ENCODE measurements at regions not wholly inside any gene's neighbourhood (a gene's known extent, or its start where the extent isn't known, plus 50 kb on each side); places are given as distances from the start of the nearest gene placed in this dataset.

DNA sequence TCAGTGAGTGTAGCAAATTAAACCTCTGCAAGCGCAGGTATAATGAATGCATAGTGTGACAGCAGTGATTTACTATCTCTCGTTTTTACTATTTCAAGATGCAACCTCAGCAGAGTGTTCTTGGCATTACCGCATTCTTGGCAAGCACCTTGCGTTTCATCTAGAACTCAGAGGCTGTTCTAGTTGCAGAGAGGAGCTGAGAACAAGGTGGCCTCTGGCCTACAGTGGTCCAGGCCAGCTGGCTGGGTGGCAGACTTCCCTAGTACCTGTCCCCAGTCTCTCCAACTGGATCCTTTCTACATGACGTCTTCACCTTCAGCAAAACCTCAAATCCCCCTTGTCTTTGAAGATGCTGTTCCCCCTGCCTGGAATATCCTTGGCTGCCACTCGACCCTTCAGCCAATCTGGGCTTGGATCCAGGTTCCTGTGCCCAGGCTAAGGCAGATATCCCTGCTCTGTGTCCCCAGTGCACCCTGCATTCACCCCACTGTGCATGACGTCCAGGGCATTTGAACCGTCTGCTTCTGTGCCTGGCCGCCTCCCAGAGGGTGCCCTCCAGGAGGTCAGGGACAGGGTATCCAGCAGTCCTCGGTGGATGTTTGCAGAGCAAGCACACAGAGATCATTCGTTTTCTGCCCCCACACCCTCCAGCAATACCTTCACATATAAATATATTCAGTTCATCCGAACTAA lies 120.4 kb upstream of the CPEB4 start (continued):
- TF ChIP-seq, protein P1, sequence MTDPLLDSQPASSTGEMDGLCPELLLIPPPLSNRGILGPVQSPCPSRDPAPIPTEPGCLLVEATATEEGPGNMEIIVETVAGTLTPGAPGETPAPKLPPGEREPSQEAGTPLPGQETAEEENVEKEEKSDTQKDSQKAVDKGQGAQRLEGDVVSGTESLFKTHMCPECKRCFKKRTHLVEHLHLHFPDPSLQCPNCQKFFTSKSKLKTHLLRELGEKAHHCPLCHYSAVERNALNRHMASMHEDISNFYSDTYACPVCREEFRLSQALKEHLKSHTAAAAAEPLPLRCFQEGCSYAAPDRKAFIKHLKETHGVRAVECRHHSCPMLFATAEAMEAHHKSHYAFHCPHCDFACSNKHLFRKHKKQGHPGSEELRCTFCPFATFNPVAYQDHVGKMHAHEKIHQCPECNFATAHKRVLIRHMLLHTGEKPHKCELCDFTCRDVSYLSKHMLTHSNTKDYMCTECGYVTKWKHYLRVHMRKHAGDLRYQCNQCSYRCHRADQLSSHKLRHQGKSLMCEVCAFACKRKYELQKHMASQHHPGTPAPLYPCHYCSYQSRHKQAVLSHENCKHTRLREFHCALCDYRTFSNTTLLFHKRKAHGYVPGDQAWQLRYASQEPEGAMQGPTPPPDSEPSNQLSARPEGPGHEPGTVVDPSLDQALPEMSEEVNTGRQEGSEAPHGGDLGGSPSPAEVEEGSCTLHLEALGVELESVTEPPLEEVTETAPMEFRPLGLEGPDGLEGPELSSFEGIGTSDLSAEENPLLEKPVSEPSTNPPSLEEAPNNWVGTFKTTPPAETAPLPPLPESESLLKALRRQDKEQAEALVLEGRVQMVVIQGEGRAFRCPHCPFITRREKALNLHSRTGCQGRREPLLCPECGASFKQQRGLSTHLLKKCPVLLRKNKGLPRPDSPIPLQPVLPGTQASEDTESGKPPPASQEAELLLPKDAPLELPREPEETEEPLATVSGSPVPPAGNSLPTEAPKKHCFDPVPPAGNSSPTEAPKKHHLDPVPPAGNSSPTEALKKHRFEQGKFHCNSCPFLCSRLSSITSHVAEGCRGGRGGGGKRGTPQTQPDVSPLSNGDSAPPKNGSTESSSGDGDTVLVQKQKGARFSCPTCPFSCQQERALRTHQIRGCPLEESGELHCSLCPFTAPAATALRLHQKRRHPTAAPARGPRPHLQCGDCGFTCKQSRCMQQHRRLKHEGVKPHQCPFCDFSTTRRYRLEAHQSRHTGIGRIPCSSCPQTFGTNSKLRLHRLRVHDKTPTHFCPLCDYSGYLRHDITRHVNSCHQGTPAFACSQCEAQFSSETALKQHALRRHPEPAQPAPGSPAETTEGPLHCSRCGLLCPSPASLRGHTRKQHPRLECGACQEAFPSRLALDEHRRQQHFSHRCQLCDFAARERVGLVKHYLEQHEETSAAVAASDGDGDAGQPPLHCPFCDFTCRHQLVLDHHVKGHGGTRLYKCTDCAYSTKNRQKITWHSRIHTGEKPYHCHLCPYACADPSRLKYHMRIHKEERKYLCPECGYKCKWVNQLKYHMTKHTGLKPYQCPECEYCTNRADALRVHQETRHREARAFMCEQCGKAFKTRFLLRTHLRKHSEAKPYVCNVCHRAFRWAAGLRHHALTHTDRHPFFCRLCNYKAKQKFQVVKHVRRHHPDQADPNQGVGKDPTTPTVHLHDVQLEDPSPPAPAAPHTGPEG (CRISPR knock-in tag; IDR thresholded peaks at IDR 0.05), result no peak
- TF ChIP-seq ZNF207 (IDR thresholded peaks at IDR 0.05; ENCODE audit: borderline replicate concordance) (no peak), ZC3H13 (CRISPR knock-in tag; IDR thresholded peaks at IDR 0.05) (no peak), EEA1 (CRISPR knock-in tag; IDR thresholded peaks at IDR 0.05; ENCODE audit: borderline replicate concordance) (no peak), HMG20B (CRISPR knock-in tag; conservative IDR thresholded peaks at IDR 0.05) (no peak), POLR2G (IDR thresholded peaks at IDR 0.05; ENCODE audit: low read depth, low read length) (no peak), GPN1 (CRISPR knock-in tag; IDR thresholded peaks at IDR 0.05; ENCODE audit: borderline replicate concordance) (no peak), YEATS4 (CRISPR knock-in tag; IDR thresholded peaks at IDR 0.05; ENCODE audit: borderline replicate concordance) (no peak), NR2F2 (IDR thresholded peaks at IDR 0.05; ENCODE audit: borderline replicate concordance, low read depth) (0 out of 2 replicates have a peak, but pooled peaks have one; percentile 20), SNAPC2 (CRISPR knock-in tag; IDR thresholded peaks at IDR 0.05) (no peak)
- TF ChIP-seq, protein P2, sequence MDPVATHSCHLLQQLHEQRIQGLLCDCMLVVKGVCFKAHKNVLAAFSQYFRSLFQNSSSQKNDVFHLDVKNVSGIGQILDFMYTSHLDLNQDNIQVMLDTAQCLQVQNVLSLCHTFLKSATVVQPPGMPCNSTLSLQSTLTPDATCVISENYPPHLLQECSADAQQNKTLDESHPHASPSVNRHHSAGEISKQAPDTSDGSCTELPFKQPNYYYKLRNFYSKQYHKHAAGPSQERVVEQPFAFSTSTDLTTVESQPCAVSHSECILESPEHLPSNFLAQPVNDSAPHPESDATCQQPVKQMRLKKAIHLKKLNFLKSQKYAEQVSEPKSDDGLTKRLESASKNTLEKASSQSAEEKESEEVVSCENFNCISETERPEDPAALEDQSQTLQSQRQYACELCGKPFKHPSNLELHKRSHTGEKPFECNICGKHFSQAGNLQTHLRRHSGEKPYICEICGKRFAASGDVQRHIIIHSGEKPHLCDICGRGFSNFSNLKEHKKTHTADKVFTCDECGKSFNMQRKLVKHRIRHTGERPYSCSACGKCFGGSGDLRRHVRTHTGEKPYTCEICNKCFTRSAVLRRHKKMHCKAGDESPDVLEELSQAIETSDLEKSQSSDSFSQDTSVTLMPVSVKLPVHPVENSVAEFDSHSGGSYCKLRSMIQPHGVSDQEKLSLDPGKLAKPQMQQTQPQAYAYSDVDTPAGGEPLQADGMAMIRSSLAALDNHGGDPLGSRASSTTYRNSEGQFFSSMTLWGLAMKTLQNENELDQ (CRISPR knock-in tag; IDR thresholded peaks at IDR 0.05; ENCODE audit: borderline replicate concordance), result no peak
- TF ChIP-seq, protein P3, sequence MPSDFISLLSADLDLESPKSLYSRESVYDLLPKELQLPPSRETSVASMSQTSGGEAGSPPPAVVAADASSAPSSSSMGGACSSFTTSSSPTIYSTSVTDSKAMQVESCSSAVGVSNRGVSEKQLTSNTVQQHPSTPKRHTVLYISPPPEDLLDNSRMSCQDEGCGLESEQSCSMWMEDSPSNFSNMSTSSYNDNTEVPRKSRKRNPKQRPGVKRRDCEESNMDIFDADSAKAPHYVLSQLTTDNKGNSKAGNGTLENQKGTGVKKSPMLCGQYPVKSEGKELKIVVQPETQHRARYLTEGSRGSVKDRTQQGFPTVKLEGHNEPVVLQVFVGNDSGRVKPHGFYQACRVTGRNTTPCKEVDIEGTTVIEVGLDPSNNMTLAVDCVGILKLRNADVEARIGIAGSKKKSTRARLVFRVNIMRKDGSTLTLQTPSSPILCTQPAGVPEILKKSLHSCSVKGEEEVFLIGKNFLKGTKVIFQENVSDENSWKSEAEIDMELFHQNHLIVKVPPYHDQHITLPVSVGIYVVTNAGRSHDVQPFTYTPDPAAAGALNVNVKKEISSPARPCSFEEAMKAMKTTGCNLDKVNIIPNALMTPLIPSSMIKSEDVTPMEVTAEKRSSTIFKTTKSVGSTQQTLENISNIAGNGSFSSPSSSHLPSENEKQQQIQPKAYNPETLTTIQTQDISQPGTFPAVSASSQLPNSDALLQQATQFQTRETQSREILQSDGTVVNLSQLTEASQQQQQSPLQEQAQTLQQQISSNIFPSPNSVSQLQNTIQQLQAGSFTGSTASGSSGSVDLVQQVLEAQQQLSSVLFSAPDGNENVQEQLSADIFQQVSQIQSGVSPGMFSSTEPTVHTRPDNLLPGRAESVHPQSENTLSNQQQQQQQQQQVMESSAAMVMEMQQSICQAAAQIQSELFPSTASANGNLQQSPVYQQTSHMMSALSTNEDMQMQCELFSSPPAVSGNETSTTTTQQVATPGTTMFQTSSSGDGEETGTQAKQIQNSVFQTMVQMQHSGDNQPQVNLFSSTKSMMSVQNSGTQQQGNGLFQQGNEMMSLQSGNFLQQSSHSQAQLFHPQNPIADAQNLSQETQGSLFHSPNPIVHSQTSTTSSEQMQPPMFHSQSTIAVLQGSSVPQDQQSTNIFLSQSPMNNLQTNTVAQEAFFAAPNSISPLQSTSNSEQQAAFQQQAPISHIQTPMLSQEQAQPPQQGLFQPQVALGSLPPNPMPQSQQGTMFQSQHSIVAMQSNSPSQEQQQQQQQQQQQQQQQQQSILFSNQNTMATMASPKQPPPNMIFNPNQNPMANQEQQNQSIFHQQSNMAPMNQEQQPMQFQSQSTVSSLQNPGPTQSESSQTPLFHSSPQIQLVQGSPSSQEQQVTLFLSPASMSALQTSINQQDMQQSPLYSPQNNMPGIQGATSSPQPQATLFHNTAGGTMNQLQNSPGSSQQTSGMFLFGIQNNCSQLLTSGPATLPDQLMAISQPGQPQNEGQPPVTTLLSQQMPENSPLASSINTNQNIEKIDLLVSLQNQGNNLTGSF (CRISPR knock-in tag; IDR thresholded peaks at IDR 0.05), result no peak
- TF ChIP-seq, protein P4, sequence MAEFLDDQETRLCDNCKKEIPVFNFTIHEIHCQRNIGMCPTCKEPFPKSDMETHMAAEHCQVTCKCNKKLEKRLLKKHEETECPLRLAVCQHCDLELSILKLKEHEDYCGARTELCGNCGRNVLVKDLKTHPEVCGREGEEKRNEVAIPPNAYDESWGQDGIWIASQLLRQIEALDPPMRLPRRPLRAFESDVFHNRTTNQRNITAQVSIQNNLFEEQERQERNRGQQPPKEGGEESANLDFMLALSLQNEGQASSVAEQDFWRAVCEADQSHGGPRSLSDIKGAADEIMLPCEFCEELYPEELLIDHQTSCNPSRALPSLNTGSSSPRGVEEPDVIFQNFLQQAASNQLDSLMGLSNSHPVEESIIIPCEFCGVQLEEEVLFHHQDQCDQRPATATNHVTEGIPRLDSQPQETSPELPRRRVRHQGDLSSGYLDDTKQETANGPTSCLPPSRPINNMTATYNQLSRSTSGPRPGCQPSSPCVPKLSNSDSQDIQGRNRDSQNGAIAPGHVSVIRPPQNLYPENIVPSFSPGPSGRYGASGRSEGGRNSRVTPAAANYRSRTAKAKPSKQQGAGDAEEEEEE (CRISPR knock-in tag; IDR thresholded peaks at IDR 0.05; ENCODE audit: borderline replicate concordance), result no peak

Data from HepG2 (cell line).